GM23338 (cell line): ENCODE measurements at regions not wholly inside any gene's neighbourhood (a gene's known extent, or its start where the extent isn't known, plus 50 kb on each side); places are given as distances from the start of the nearest gene placed in this dataset.

Source experiments
- CTCF ChIP-seq, 2 experiments: fragments of 200-600 bp in 1 of 2; sonication (generic) in 1 of 2; conservative IDR thresholded peaks; 2 replicates each; pipeline versions ENCODE4 v1.5.1 to v1.6.1; 2016 to 2017; ENCODE audit warnings: antibody characterized with exemption in 2 of 2, low read depth in 2 of 2, mild to moderate bottlenecking in 2 of 2, moderate library complexity in 1 of 2
- EZH2phosphoT487 ChIP-seq: fragments of 200-600 bp; sonication (generic); IDR thresholded peaks from one replicate; pipeline ENCODE4 v1.8.1; 2018; ENCODE audit warnings: antibody characterized with exemption; ENCODE audit not compliant: unreplicated experiment

GRCh38 chr14:29446971-29447370, 480.7 kb downstream of the PRKD1 start:
- TF ChIP-seq CTCF (conservative IDR thresholded peaks at IDR 0.05; ENCODE audit: low read depth in 2 of 2) = no peak
- TF ChIP-seq EZH2phosphoT487 = no peak
